ENCODE measurements at regions not wholly inside any gene's neighbourhood (a gene's known extent, or its start where the extent isn't known, plus 50 kb on each side); places are given as distances from the start of the nearest gene placed in this dataset.

DNA sequence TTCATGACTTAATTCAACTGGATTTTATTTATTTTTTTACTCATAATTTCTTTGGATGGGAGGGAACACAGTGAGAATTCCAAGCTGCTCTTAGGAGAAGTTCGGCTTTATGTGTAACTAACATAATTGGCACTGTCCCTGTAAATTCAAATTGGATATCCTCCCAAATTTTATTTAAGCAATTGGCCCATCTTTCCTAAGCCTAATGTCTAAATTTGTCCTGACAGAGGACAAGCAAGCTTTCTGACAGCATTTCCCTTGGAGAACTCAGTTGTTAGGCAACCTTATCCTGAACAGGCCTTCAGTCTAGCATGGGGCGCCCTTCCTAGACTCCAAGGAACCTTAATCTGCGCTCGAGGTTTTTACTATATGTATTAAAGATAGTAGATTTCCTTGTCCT, 550.3 kb downstream of the NUF2 start:
- no peak for FAIRE-seq
- H3K4me2 ChIP-seq (ENCODE audit: low read length): no peak overlapping the region
- Mint-ChIP-seq H3K4me3 (ENCODE audit: unreplicated experiment) (no peak overlapping the region), H3K36me3 (ENCODE audit: low read depth, unreplicated experiment) (no peaks in the 10 kb centered on the region), H3K27ac (ENCODE audit: unreplicated experiment) (no peak overlapping the region), H3K9me3 (ENCODE audit: unreplicated experiment) (peaks cover 3% of the 10 kb centered on the region), H3K27me3 (ENCODE audit: low read depth, unreplicated experiment) (peaks cover 4% of the 10 kb centered on the region), H3K4me1 (ENCODE audit: low read depth, unreplicated experiment) (peaks cover 5% of the 10 kb centered on the region)
- peaks cover 15% of the 10 kb centered on the region for H3K4me1 ChIP-seq (ENCODE audit: insufficient read depth, low read length)
- no peaks in the 10 kb centered on the region for H3K27me3 ChIP-seq (ENCODE audit: insufficient read depth, low read length)
- no peak overlapping the region for H3K9ac ChIP-seq (ENCODE audit: low read length)
- H3K9me3 ChIP-seq (ENCODE audit: insufficient read depth, low read depth, low read length): no peaks in the 10 kb centered on the region
- no peak overlapping the region for H3K27ac ChIP-seq (ENCODE audit: low read depth, low read length)
- no peak for DNase-seq (ENCODE audit: low read depth)
- no peak overlapping the region for H3K4me3 ChIP-seq (ENCODE audit: insufficient read depth, low read depth, low read length)
- H3K36me3 ChIP-seq (ENCODE audit: insufficient read depth, low read length): no peaks in the 10 kb centered on the region
- TF ChIP-seq, protein P1, sequence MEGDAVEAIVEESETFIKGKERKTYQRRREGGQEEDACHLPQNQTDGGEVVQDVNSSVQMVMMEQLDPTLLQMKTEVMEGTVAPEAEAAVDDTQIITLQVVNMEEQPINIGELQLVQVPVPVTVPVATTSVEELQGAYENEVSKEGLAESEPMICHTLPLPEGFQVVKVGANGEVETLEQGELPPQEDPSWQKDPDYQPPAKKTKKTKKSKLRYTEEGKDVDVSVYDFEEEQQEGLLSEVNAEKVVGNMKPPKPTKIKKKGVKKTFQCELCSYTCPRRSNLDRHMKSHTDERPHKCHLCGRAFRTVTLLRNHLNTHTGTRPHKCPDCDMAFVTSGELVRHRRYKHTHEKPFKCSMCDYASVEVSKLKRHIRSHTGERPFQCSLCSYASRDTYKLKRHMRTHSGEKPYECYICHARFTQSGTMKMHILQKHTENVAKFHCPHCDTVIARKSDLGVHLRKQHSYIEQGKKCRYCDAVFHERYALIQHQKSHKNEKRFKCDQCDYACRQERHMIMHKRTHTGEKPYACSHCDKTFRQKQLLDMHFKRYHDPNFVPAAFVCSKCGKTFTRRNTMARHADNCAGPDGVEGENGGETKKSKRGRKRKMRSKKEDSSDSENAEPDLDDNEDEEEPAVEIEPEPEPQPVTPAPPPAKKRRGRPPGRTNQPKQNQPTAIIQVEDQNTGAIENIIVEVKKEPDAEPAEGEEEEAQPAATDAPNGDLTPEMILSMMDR (IDR thresholded peaks at IDR 0.05; ENCODE audit: insufficient read depth, low read depth, low read length): no peak
- TF ChIP-seq EZH2 (IDR thresholded peaks at IDR 0.05; ENCODE audit: insufficient read depth, low read length): no peak
- no peaks in the 10 kb centered on the region for H4K20me1 ChIP-seq (ENCODE audit: insufficient read depth, low read length)
- H3K79me2 ChIP-seq (ENCODE audit: insufficient read depth, low read length): no peaks in the 10 kb centered on the region
- H2AFZ ChIP-seq (ENCODE audit: low read depth, low read length): no peak overlapping the region

DNA sequence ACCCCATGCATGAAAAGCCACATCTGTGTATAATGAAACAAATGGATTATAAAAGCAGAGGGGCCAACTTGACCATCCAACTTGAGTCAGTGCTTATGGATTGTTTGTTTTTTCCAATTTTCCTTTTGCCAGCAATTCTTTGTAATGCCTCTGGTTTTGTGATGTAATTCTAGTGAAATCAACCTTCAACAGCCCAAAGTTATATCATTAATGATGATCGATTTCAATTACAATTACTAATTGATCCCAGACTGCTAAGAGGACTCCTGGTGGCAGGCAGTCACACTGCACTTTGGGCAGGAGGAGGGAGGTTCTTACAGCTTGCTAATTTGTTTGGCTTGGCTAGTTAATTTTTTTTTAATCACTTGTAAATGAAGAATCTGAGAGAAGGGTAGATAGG, 552.3 kb downstream of the NUF2 start:
- TF ChIP-seq EZH2 (IDR thresholded peaks at IDR 0.05; ENCODE audit: insufficient read depth, low read length): no peak
- TF ChIP-seq, protein P1 (IDR thresholded peaks at IDR 0.05; ENCODE audit: insufficient read depth, low read depth, low read length): peak; percentile 37
- no peak overlapping the region for H3K27ac Mint-ChIP-seq (ENCODE audit: unreplicated experiment)
- Histone ChIP-seq H3K9ac (ENCODE audit: low read length) (no peak overlapping the region), H2AFZ (ENCODE audit: low read depth, low read length) (no peak overlapping the region), H3K4me3 (ENCODE audit: insufficient read depth, low read depth, low read length) (no peak overlapping the region), H3K27ac (ENCODE audit: low read depth, low read length) (no peak overlapping the region), H3K27me3 (ENCODE audit: insufficient read depth, low read length) (no peaks in the 10 kb centered on the region), H4K20me1 (ENCODE audit: insufficient read depth, low read length) (no peaks in the 10 kb centered on the region), H3K9me3 (ENCODE audit: insufficient read depth, low read depth, low read length) (no peaks in the 10 kb centered on the region), H3K79me2 (ENCODE audit: insufficient read depth, low read length) (no peaks in the 10 kb centered on the region), H3K4me1 (ENCODE audit: insufficient read depth, low read length) (peaks cover 15% of the 10 kb centered on the region), H3K36me3 (ENCODE audit: insufficient read depth, low read length) (no peaks in the 10 kb centered on the region), H3K4me2 (ENCODE audit: low read length) (no peak overlapping the region)
- no peaks in the 10 kb centered on the region for H3K36me3 Mint-ChIP-seq (ENCODE audit: low read depth, unreplicated experiment)
- no peaks in the 10 kb centered on the region for H3K9me3 Mint-ChIP-seq (ENCODE audit: unreplicated experiment)
- peaks cover 5% of the 10 kb centered on the region for H3K4me1 Mint-ChIP-seq (ENCODE audit: low read depth, unreplicated experiment)
- no peak overlapping the region for H3K4me3 Mint-ChIP-seq (ENCODE audit: unreplicated experiment)
- no peak for DNase-seq (ENCODE audit: low read depth)
- H3K27me3 Mint-ChIP-seq (ENCODE audit: low read depth, unreplicated experiment): peaks cover 4% of the 10 kb centered on the region
- no peak for FAIRE-seq

DNA sequence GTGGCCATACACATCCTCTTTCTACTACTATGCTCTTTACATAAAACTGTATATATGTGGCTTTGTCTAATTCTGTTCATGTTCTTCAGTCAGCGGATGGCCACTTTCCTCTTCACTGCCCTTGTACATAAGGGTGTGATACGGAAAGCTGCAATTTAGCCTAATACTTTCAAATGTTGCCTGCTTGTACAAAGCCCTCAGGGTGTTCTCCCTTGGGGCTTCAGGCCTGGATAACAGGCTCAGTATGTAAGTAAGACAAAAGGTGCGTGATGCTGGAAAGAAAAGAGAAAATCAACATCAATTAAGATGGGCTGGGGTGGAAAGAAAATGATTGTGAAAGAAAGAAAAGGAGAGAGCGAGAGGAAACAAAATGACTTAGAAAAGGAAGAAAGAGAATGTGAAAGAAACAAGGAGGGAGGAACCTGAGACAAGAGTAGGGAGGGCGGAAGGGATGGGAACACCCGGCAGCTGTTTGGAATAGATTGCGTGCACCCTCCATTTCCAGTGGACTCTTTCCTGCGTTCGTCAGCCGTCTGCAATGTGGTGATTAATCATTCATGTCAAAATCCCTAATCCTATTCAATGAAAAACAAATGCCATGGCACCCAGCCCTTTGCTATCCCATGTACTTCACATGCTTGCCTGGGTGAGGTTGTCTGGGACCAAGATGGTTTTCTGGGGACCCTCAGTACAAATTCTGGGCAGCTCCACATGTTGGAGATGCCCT, 553.6 kb downstream of the NUF2 start:
- Mint-ChIP-seq H3K27me3 (ENCODE audit: low read depth, unreplicated experiment) (peaks cover 4% of the 10 kb centered on the region), H3K4me1 (ENCODE audit: low read depth, unreplicated experiment) (peaks cover 5% of the 10 kb centered on the region), H3K27ac (ENCODE audit: unreplicated experiment) (no peak overlapping the region), H3K9me3 (ENCODE audit: unreplicated experiment) (no peaks in the 10 kb centered on the region), H3K36me3 (ENCODE audit: low read depth, unreplicated experiment) (no peaks in the 10 kb centered on the region), H3K4me3 (ENCODE audit: unreplicated experiment) (no peak overlapping the region)
- Histone ChIP-seq H3K9ac (ENCODE audit: low read length) (peak overlapping the region; percentile 73), H3K9me3 (ENCODE audit: insufficient read depth, low read depth, low read length) (no peaks in the 10 kb centered on the region), H3K4me2 (ENCODE audit: low read length) (peak overlapping the region; percentile 77), H3K36me3 (ENCODE audit: insufficient read depth, low read length) (no peaks in the 10 kb centered on the region), H4K20me1 (ENCODE audit: insufficient read depth, low read length) (no peaks in the 10 kb centered on the region), H3K4me1 (ENCODE audit: insufficient read depth, low read length) (peaks cover 15% of the 10 kb centered on the region), H3K27me3 (ENCODE audit: insufficient read depth, low read length) (no peaks in the 10 kb centered on the region), H3K4me3 (ENCODE audit: insufficient read depth, low read depth, low read length) (peak overlapping the region; percentile 34), H3K27ac (ENCODE audit: low read depth, low read length) (peak overlapping the region; percentile 90), H2AFZ (ENCODE audit: low read depth, low read length) (peak overlapping the region; percentile 65), H3K79me2 (ENCODE audit: insufficient read depth, low read length) (no peaks in the 10 kb centered on the region)
- peak; percentile 86 for DNase-seq (ENCODE audit: low read depth)
- FAIRE-seq: peak; percentile 91
- TF ChIP-seq, protein P1 (IDR thresholded peaks at IDR 0.05; ENCODE audit: insufficient read depth, low read depth, low read length): no peak
- TF ChIP-seq EZH2 (IDR thresholded peaks at IDR 0.05; ENCODE audit: insufficient read depth, low read length): no peak

All from astrocyte (in vitro differentiated cells and primary cell).